Activated B cell treated with CpG ODN at 0.5 μM for 24 hours (primary cell): ENCODE measurements at regions not wholly inside any gene's neighbourhood (a gene's known extent, or its start where the extent isn't known, plus 50 kb on each side); places are given as distances from the start of the nearest gene placed in this dataset.

Experiments
- ATAC-seq: fragments of 200-7000 bp; cut with Tn5 transposase; one replicate; pipeline ENCODE4 v1.10.0; 2021; ENCODE audit warnings: low read depth, mild to moderate bottlenecking, moderate library complexity
- CTCF ChIA-PET: fragments of 350-600 bp; sonication (Branson Sonifier 250); formaldehyde crosslinking; loops from one replicate; lab custom pipeline; 2021; ENCODE audit warnings: antibody characterized with exemption; lab: Charles Lee
- POLR2A ChIA-PET: fragments of 350-600 bp; sonication (Branson Sonifier 250); formaldehyde crosslinking; loops from one replicate; lab custom pipeline; 2021; ENCODE audit warnings: antibody characterized with exemption; lab: Charles Lee
- DNase-seq: peaks from one replicate; pipeline ENCODE4 v3.0.0; 2022
- H3K27ac Mint-ChIP-seq: one replicate; pipeline ENCODE4 v1.8.0; 2020; ENCODE audit warnings: mixed read lengths
- H3K27me3 Mint-ChIP-seq: one replicate; pipeline ENCODE4 v1.8.0; 2021; ENCODE audit warnings: mixed read lengths
- H3K36me3 Mint-ChIP-seq: one replicate; pipeline ENCODE4 v1.8.0; 2021; ENCODE audit warnings: low read depth, mixed read lengths
- H3K4me1 Mint-ChIP-seq: one replicate; pipeline ENCODE4 v1.8.0; 2021; ENCODE audit warnings: mixed read lengths
- H3K4me3 Mint-ChIP-seq: one replicate; pipeline ENCODE4 v1.8.0; 2020; ENCODE audit warnings: mild to moderate bottlenecking, mixed read lengths
- H3K9me3 Mint-ChIP-seq: one replicate; pipeline ENCODE4 v1.8.0; 2020; ENCODE audit warnings: mixed read lengths
- intact Hi-C: fragments of 100-400 bp; cut with micrococcal nuclease; formaldehyde crosslinking; loops from one replicate; pipeline ENCODE4 v1.15.1; 2024
- TF ChIP-seq, protein P1 (sequence below): fragments of 200-600 bp; IDR thresholded peaks from one replicate; pipeline ENCODE4 v1.8.0; 2022; ENCODE audit warnings: antibody characterized with exemption, mild to moderate bottlenecking

DNA sequence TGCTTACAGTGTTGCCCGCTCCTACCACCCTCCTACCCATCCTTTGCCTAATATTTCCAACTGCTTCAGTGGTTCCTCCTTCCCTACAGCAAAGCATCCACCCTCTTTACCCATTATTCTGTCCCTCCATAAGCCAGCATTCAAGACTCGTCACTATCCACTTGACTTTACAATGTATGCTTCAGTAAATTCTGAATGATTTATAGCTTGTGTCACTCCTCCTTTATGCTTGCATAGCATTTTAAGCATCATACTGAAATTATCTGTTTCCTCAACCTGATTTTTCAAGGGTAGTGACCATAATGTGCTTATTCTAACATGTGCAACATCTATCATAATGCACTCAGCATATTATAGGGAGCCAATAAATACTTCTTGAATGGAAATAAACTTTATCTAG lies 365.5 kb downstream of the RAB28 start:
- CTCF ChIA-PET: no interaction called here
- Mint-ChIP-seq H3K27ac (no peak overlapping the region), H3K4me1 (no peaks in the 10 kb centered on the region), H3K36me3 (no peaks in the 10 kb centered on the region), H3K4me3 (no peak overlapping the region), H3K27me3 (no peaks in the 10 kb centered on the region), H3K9me3 (no peaks in the 10 kb centered on the region)
- POLR2A ChIA-PET: no interaction called here
- TF ChIP-seq, protein P1, sequence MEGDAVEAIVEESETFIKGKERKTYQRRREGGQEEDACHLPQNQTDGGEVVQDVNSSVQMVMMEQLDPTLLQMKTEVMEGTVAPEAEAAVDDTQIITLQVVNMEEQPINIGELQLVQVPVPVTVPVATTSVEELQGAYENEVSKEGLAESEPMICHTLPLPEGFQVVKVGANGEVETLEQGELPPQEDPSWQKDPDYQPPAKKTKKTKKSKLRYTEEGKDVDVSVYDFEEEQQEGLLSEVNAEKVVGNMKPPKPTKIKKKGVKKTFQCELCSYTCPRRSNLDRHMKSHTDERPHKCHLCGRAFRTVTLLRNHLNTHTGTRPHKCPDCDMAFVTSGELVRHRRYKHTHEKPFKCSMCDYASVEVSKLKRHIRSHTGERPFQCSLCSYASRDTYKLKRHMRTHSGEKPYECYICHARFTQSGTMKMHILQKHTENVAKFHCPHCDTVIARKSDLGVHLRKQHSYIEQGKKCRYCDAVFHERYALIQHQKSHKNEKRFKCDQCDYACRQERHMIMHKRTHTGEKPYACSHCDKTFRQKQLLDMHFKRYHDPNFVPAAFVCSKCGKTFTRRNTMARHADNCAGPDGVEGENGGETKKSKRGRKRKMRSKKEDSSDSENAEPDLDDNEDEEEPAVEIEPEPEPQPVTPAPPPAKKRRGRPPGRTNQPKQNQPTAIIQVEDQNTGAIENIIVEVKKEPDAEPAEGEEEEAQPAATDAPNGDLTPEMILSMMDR: no peak
- no peak for ATAC-seq
- intact Hi-C loops: no loop called here
- no peak for DNase-seq

GRCh38 chr4:13117185-13117584 lies 367.0 kb downstream of the RAB28 start:
- intact Hi-C loops: no loop called here
- no peaks in the 10 kb centered on the region for H3K4me1 Mint-ChIP-seq

GRCh38 chr4:13112030-13112429 lies 372.1 kb downstream of the RAB28 start:
- H3K9me3 Mint-ChIP-seq: peaks cover 23% of the 10 kb centered on the region

More at GRCh38 chr4:13117185-13117584, 367.0 kb downstream of the RAB28 start:
- no peak overlapping the region for H3K4me3 Mint-ChIP-seq
- no peak for ATAC-seq
- ChIA-PET POLR2A (no interaction called here), CTCF (no interaction called here)
- peaks cover 3% of the 10 kb centered on the region for H3K9me3 Mint-ChIP-seq
- TF ChIP-seq, protein P1: no peak
- no peaks in the 10 kb centered on the region for H3K27me3 Mint-ChIP-seq
- H3K27ac Mint-ChIP-seq: no peak overlapping the region
- H3K36me3 Mint-ChIP-seq: no peaks in the 10 kb centered on the region
- no peak for DNase-seq

DNA sequence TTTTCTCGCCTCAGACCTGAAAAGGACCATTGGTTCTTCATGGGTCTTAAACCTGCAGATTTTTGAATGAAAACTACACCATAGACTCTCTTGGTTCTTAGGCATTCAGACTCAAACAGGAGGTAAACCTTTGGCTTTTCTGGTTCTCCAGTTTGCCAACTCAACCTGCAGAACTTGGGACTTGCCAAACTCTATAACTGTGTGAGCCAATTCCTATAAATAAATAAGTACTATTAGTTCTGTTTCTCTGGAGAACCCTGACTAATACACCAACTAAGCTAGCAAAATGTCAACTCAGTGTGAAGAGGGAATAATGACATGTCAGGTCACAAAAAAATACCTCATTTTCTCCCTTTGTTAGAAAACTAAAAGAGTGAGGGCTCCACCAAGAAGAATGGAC lies 374.6 kb downstream of the RAB28 start:
- TF ChIP-seq, protein P1: no peak
- Mint-ChIP-seq H3K4me3 (no peak overlapping the region), H3K4me1 (no peaks in the 10 kb centered on the region), H3K27me3 (no peaks in the 10 kb centered on the region), H3K36me3 (no peaks in the 10 kb centered on the region), H3K27ac (no peak overlapping the region), H3K9me3 (peaks cover 27% of the 10 kb centered on the region)
- ChIA-PET POLR2A (no interaction called here), CTCF (no interaction called here)
- ATAC-seq: no peak
- intact Hi-C loops: no loop called here
- DNase-seq: no peak

More at GRCh38 chr4:13112030-13112429, 372.1 kb downstream of the RAB28 start:
- TF ChIP-seq, protein P1: no peak
- no peaks in the 10 kb centered on the region for H3K4me1 Mint-ChIP-seq
- no peak for DNase-seq
- ATAC-seq: no peak
- H3K4me3 Mint-ChIP-seq: no peak overlapping the region
- intact Hi-C loops: no loop called here
- POLR2A ChIA-PET: no interaction called here
- CTCF ChIA-PET: no interaction called here
- H3K27ac Mint-ChIP-seq: no peak overlapping the region
- no peaks in the 10 kb centered on the region for H3K27me3 Mint-ChIP-seq
- H3K36me3 Mint-ChIP-seq: no peaks in the 10 kb centered on the region

DNA sequence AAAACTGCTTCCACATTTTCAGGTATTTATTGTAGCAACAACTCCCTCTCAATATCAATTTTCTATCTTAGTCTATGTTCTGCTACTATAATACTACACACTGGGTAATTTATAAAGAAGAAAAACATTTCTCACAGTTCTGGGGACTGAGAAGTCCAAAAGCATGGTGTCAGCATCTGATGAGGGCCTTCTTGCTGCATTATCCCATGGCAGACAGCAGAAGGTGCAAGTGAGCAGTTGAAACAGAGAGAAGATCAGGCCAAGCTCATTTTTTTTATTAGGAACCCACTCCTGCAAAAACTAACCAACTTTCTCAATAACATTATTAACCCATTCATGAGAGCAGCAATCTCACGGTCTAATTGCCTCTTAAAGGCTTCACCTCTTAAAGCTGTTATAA lies 376.0 kb downstream of the RAB28 start:
- Mint-ChIP-seq H3K27me3 (no peaks in the 10 kb centered on the region), H3K36me3 (no peaks in the 10 kb centered on the region), H3K4me3 (no peak overlapping the region), H3K4me1 (no peaks in the 10 kb centered on the region), H3K9me3 (peaks cover 27% of the 10 kb centered on the region), H3K27ac (no peak overlapping the region)
- CTCF ChIA-PET: no interaction called here
- TF ChIP-seq, protein P1: no peak
- ATAC-seq (no peak), DNase-seq (no peak)
- intact Hi-C loops: no loop called here
- POLR2A ChIA-PET: no interaction called here
